ENCODE measurements at regions not wholly inside any gene's neighbourhood (a gene's known extent, or its start where the extent isn't known, plus 50 kb on each side); places are given as distances from the start of the nearest gene placed in this dataset.

- TF ChIP-seq TFDP2 (CRISPR knock-in tag; IDR thresholded peaks at IDR 0.05): no peak; the same call in 1 of the 2 replicates
- no peak for TF ChIP-seq ZNF615 (CRISPR knock-in tag; IDR thresholded peaks at IDR 0.05; ENCODE audit: borderline replicate concordance)
- TF ChIP-seq ZFP37 (CRISPR knock-in tag; IDR thresholded peaks at IDR 0.05; ENCODE audit: borderline replicate concordance): no peak
- TF ChIP-seq HOMEZ (CRISPR knock-in tag; IDR thresholded peaks at IDR 0.05; ENCODE audit: low read depth): no peak
- no peak for TF ChIP-seq ZNF484 (CRISPR knock-in tag; IDR thresholded peaks at IDR 0.05; ENCODE audit: borderline replicate concordance, low read depth)
- TF ChIP-seq CENPBD1 (CRISPR knock-in tag; IDR thresholded peaks at IDR 0.05; ENCODE audit: borderline replicate concordance, low read depth): no peak
- no peak for TF ChIP-seq POGZ (CRISPR knock-in tag; IDR thresholded peaks at IDR 0.05)
- no peak for TF ChIP-seq SETDB1 (CRISPR knock-in tag; IDR thresholded peaks at IDR 0.05; ENCODE audit: borderline replicate concordance)
- TF ChIP-seq NPAS2 (CRISPR knock-in tag; IDR thresholded peaks at IDR 0.05; ENCODE audit: borderline replicate concordance): no peak
- no peak for TF ChIP-seq KMT2A (CRISPR knock-in tag; IDR thresholded peaks at IDR 0.05)
- TF ChIP-seq ATF6 (CRISPR knock-in tag; conservative IDR thresholded peaks at IDR 0.05): no peak
- TF ChIP-seq MYC (CRISPR knock-in tag; IDR thresholded peaks at IDR 0.05; ENCODE audit: borderline replicate concordance): no peak
- peak; percentile 36; the same call in 1 of the 2 replicates for TF ChIP-seq ZNF609 (CRISPR knock-in tag; IDR thresholded peaks at IDR 0.05; ENCODE audit: borderline replicate concordance)
- no peak for TF ChIP-seq LRRFIP1 (CRISPR knock-in tag; conservative IDR thresholded peaks at IDR 0.05)
- TF ChIP-seq TGIF2 (CRISPR knock-in tag; IDR thresholded peaks at IDR 0.05): peak; percentile 39; the same call in 1 of the 2 replicates
- no peak for TF ChIP-seq GPN1 (CRISPR knock-in tag; IDR thresholded peaks at IDR 0.05; ENCODE audit: borderline replicate concordance)
Observed at GRCh38 chr5:126366199-126366560, 57.0 kb upstream of the GRAMD2B start (continued).

Measured in HepG2 (cell line).